Lower leg skin (tissue), 4 donors: ENCODE measurements at regions not wholly inside any gene's neighbourhood (a gene's known extent, or its start where the extent isn't known, plus 50 kb on each side); places are given as distances from the start of the nearest gene placed in this dataset.

Experiments used
- DNase-seq, 2 donors: peaks; one replicate each; pipeline ENCODE4 v3.0.0-alpha.2; 2019; ENCODE audit warnings: low spot score in 2 of 2
- H3K4me3 ChIP-seq: fragments of 200-600 bp; sonication (generic); 2 replicates; pipeline ENCODE4 v1.5.1; 2017; ENCODE audit warnings: mild to moderate bottlenecking, low read depth; ENCODE audit not compliant: poor library complexity, severe bottlenecking
- POLR2A ChIP-seq, 2 donors: fragments of 450-650 bp; IDR thresholded peaks; one replicate each; pipeline ENCODE4 v1.6.1; 2016 to 2017; ENCODE audit warnings: antibody characterized with exemption in 2 of 2, mild to moderate bottlenecking in 1 of 2, moderate library complexity in 1 of 2
- WGBS, 2 donors: methylation state at CpG; one replicate each; pipeline ENCODE4 v1.1.5; 2018; 5-methylcytosine and 5-hydroxymethylcytosine counted together
- intact Hi-C: fragments of 100-400 bp; cut with DNase I; formaldehyde crosslinking; loops from one replicate; pipeline ENCODE4 v1.15.0; 2023; ENCODE audit warnings: low total_unique reads
- TF ChIP-seq, protein P1 (sequence below), 3 donors: fragments of 450-650 bp; IDR thresholded peaks; one replicate each; pipeline ENCODE4 v1.5.1; 2016; ENCODE audit warnings: antibody characterized with exemption in 3 of 3, mild to moderate bottlenecking in 3 of 3, moderate library complexity in 2 of 3

DNA sequence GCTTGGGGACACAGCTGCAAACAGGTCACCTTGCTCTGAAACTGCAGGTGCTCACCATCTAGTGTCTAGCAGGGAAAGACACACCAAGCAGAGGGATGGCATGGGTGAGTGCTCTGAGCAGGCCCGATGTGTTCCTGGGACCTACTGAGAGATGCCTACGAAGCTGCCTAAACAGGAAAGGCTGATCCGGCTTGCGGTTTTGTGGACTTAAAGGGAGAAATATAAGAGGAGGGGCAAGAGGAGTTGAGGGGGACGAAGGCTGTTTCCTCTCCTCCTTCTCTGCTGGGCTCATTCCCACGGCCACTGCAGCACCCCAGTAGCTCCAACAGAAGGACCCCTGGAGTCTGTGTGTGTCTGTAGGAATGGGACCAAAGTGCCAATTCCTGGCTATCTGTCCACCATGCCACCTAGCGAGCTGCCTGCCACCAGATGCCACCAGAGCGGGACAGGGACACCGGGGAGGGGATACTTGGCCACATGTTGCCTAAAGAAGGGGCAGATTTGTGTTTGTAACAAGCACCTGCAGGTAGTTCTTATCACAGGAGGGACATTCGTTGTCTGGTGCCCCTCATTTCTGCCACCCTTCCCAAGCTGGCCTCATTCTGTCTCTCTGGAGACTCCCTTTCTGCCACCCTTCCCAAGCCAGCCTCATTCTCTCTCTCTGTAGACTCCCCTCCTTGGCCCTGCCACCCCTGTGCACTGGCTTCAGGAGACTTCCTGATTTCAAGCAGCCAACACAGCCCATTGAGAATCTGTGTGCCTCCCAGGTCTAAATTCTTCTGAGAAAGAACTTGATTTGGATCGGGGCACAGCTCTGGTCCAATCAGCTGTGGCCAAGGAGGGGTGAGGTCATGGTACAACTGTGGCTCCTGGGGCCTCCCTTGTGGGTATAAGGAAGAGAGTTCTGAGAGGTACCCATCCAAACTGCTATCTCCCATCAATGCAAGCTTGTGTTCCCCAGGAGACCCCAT, 221.8 kb downstream of the ANKRD60 start:
- WGBS, 2 donors: 92 to 94% methylated on average over 11 of the region's 11 CpGs
- no peak for TF ChIP-seq POLR2A (IDR thresholded peaks at IDR 0.05)
- TF ChIP-seq, protein P1, sequence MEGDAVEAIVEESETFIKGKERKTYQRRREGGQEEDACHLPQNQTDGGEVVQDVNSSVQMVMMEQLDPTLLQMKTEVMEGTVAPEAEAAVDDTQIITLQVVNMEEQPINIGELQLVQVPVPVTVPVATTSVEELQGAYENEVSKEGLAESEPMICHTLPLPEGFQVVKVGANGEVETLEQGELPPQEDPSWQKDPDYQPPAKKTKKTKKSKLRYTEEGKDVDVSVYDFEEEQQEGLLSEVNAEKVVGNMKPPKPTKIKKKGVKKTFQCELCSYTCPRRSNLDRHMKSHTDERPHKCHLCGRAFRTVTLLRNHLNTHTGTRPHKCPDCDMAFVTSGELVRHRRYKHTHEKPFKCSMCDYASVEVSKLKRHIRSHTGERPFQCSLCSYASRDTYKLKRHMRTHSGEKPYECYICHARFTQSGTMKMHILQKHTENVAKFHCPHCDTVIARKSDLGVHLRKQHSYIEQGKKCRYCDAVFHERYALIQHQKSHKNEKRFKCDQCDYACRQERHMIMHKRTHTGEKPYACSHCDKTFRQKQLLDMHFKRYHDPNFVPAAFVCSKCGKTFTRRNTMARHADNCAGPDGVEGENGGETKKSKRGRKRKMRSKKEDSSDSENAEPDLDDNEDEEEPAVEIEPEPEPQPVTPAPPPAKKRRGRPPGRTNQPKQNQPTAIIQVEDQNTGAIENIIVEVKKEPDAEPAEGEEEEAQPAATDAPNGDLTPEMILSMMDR (IDR thresholded peaks at IDR 0.05): no peak
- intact Hi-C loops: no loop called here
- peak in 1 of 2 donors; percentile 79 for DNase-seq
- H3K4me3 ChIP-seq: no peak overlapping the region

DNA sequence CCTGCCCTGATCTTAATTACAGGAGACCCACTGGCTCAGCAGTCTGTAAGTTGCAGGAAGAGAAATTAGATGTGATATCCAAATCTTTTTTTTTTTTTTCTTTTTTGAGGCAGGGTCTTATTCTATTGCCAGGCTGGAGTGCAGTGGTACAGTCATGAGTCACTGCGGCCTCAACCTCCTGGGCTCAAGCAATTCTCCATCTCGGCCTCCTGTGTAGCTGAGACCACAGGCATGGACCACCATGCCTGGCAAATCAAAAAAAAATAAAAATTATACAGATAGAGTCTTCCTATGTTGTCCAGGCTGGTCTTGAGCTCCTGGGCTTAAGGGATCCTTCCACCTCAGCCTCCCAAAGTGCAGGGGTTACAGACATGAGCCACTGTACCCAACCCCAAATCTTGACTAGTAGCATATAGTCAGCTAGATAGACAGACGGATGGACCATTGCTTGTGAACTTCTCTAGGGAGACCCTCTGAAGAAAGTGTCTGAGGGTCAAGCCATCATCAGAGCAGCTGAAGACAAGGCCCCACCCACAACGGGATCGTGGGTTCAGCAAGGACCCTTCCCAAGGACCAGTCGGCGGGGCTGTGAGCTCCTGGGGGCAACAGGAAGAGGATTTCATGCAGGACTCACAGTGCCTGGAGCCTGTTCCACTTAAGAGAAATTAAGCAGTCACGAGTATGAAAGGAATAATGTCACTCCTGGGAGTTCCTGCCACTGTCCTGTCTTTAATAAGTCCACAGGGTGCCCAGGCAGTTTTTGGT, 222.7 kb downstream of the ANKRD60 start:
- H3K4me3 ChIP-seq: no peak overlapping the region
- intact Hi-C loops: no loop called here
- peak in 1 of 2 donors; percentile 73 for DNase-seq
- 82 to 91% methylated on average over 8 of the region's 8 CpGs for WGBS, 2 donors
- no peak for TF ChIP-seq POLR2A (IDR thresholded peaks at IDR 0.05)
- TF ChIP-seq, protein P1 (IDR thresholded peaks at IDR 0.05): no peak

DNA sequence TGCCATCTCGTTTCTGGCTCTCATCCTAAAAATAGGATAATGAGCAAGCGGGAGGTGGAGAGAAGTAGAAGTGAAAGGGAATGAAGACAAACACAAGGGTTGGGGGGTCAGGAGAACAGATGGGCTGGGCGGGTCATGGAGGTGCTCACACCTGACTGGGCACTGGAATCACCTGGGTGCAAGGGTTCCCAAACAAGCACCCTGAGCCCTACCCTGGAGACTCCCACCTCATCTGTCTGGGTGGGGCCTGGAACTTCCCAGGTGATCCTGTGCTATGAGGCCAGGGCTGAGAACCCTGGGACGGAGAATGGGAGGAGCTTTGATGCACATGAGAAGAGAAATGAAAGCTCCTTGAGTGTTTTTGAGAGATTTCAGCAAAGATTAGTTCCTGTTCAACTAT, 223.6 kb downstream of the ANKRD60 start:
- intact Hi-C loops: no loop called here
- no peak for DNase-seq
- WGBS, 2 donors: 66 to 82% methylated on average over 4 of the region's 4 CpGs
- no peak overlapping the region for H3K4me3 ChIP-seq
- TF ChIP-seq, protein P1 (IDR thresholded peaks at IDR 0.05): no peak
- no peak for TF ChIP-seq POLR2A (IDR thresholded peaks at IDR 0.05)

DNA sequence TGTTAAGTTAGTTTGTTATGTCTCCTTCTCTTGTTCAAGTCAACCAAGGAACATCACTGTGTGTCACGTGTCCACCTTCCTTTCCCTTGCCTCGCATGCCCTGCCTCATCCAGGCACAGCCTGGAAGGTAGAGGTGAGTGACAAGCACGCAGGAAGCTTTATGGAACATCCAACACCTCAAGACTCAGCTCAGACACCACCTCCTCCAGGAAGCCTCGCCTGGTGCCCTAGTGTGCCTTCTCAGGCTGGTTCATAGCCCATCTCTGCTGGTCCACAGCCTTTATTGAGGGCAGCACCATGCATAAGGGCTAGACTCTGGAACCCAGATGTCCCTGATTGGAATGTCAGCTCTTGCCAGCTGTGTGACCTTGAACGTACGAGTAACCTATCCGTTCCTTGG, 224.3 kb downstream of the ANKRD60 start:
- 93 to 95% methylated on average over 7 of the region's 7 CpGs for WGBS, 2 donors
- DNase-seq: no peak
- intact Hi-C loops: no loop called here
- H3K4me3 ChIP-seq: no peak overlapping the region
- no peak for TF ChIP-seq POLR2A (IDR thresholded peaks at IDR 0.05)
- TF ChIP-seq, protein P1 (IDR thresholded peaks at IDR 0.05): no peak

DNA sequence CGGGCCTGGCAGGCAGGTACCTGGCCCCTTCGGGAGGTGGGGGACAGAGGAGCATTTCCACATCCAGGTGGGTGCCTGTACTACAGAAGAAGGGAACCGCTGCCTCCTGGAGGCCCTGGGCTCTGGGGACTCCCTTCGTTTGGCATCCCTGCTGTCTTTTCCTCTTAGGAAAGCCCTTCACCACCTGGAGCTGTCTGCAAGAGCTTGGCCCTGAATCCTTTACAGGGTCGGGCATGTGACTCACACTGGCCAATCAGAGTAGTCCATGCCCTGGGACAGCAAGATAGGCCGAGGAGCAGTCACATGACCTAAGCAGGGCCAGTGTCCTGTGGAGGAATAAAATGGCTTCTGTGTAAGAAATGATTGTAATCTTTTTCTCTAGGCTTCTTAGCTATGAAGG, 224.9 kb downstream of the ANKRD60 start:
- DNase-seq: no peak
- 94 to 96% methylated on average over 6 of the region's 6 CpGs for WGBS, 2 donors
- TF ChIP-seq POLR2A (IDR thresholded peaks at IDR 0.05): no peak
- TF ChIP-seq, protein P1 (IDR thresholded peaks at IDR 0.05): no peak
- H3K4me3 ChIP-seq: no peak overlapping the region
- intact Hi-C loops: no loop called here
